Peyer's patch (tissue), 4 donors: ENCODE measurements at regions not wholly inside any gene's neighbourhood (a gene's known extent, or its start where the extent isn't known, plus 50 kb on each side); places are given as distances from the start of the nearest gene placed in this dataset.

Experiments used
- CTCF ChIP-seq, 6 experiments: fragments of 450-650 bp in 4 of 6; fragments of 200-600 bp in 2 of 6; sonication (generic) in 1 of 6; IDR thresholded peaks; one replicate each; pipeline ENCODE4 v1.5.1; 2017 to 2019; ENCODE audit warnings: antibody characterized with exemption in 6 of 6, mild to moderate bottlenecking in 3 of 6, moderate library complexity in 1 of 6
- POLR2A ChIP-seq, 2 donors: fragments of 450-650 bp; IDR thresholded peaks; one replicate each; pipeline ENCODE4 v1.5.1; 2017; ENCODE audit warnings: antibody characterized with exemption in 2 of 2, mild to moderate bottlenecking in 2 of 2, moderate library complexity in 2 of 2

GRCh38 chr17:69871318-69871717, 203.7 kb upstream of the KCNJ16 start:
- TF ChIP-seq POLR2A (IDR thresholded peaks at IDR 0.05) (no peak), CTCF (IDR thresholded peaks at IDR 0.05) (no peak)
